Ovary (tissue), 7 donors: ENCODE measurements at regions not wholly inside any gene's neighbourhood (a gene's known extent, or its start where the extent isn't known, plus 50 kb on each side); places are given as distances from the start of the nearest gene placed in this dataset.

Experiments
- DNase-seq, 5 donors: peaks; one replicate each; pipeline ENCODE4 v3.0.0-alpha.2; 2019 to 2020
- H3K27ac ChIP-seq, 2 donors: fragments of 200-600 bp; one replicate each; pipeline versions ENCODE4 v1.5.1 to v1.8.0; 2019 to 2022
- H3K27me3 ChIP-seq: fragments of 200-600 bp; one replicate; pipeline ENCODE4 v1.8.0; 2022
- H3K36me3 ChIP-seq: fragments of 200-600 bp; sonication (generic); one replicate; pipeline ENCODE4 v1.5.1; 2019
- H3K4me1 ChIP-seq: one replicate; pipeline ENCODE4 v1.8.1; 2013; ENCODE audit warnings: mild to moderate bottlenecking, moderate library complexity; ENCODE audit not compliant: insufficient read depth
- H3K4me3 ChIP-seq: fragments of 200-600 bp; sonication (generic); one replicate; pipeline ENCODE4 v1.5.1; 2017
- H3K9me3 ChIP-seq, 2 donors: fragments of 200-600 bp in 1 of 2; sonication (generic) in 1 of 2; one replicate each; pipeline versions ENCODE4 v1.5.1 to v1.8.1; 2013 to 2019; ENCODE audit warnings: mild to moderate bottlenecking in 1 of 2, moderate library complexity in 1 of 2
- CTCF ChIP-seq, 3 donors: fragments of 450-650 bp in 2 of 3; fragments of 200-600 bp in 1 of 3; IDR thresholded peaks; one replicate each; pipeline versions ENCODE4 v1.5.1 to v1.8.0; 2016 to 2022; ENCODE audit warnings: antibody characterized with exemption in 3 of 3, mild to moderate bottlenecking in 1 of 3
- EP300 ChIP-seq: sonication (generic); formaldehyde crosslinking; IDR thresholded peaks from one replicate; pipeline ENCODE4 v1.6.1; 2017; ENCODE audit warnings: antibody characterized with exemption
- POLR2A ChIP-seq: fragments of 450-650 bp; IDR thresholded peaks from one replicate; pipeline ENCODE4 v1.6.1; 2017; ENCODE audit warnings: antibody characterized with exemption, mild to moderate bottlenecking, moderate library complexity
- WGBS, 3 donors: extraction: QIAGEN DNeasy Blood & Tissue Kit in 1 of 3; methylation state at CpG; one replicate each; pipeline versions ENCODE4 v1.1.5 to v1.1.7; 2013 to 2017; 5-methylcytosine and 5-hydroxymethylcytosine counted together
- intact Hi-C, 4 donors: fragments of 100-400 bp; cut with DNase I; formaldehyde crosslinking; loops; one replicate each; pipeline versions ENCODE4 v1.11.0 to v1.15.1; 2022 to 2023
- donor health status: DM: no; HTN: no; CAD: no; lungs with moderate emphysema.
- donor health status: DM: no; HTN: no; CAD: no.
- donor health status: Bipolar disorder and iron deficiency.
- donor health status: DM: no; HTN: no; CAD: no.
- donor health status: DM: yes; HTN: yes; CAD: no.

- intact Hi-C loops = no loop called here
- H3K27me3 ChIP-seq = no peaks in the 10 kb centered on the region
- 72 to 79% (median 78%) methylated on average over 10 to 11 of the region's 11 CpGs for WGBS, 3 donors
- no peak for DNase-seq
- H3K27ac ChIP-seq = no peak overlapping the region
- H3K4me1 ChIP-seq = no peaks in the 10 kb centered on the region
- no peak overlapping the region for H3K4me3 ChIP-seq
- no peaks in the 10 kb centered on the region for H3K36me3 ChIP-seq
- TF ChIP-seq POLR2A (no peak), EP300 (no peak), CTCF (IDR thresholded peaks at IDR 0.05) (no peak)
- H3K9me3 ChIP-seq = no peaks in the 10 kb centered on the region
Observed at GRCh38 chr9:12955510-12956163, 180.8 kb downstream of the LURAP1L start.

- H3K36me3 ChIP-seq = no peaks in the 10 kb centered on the region
Observed at GRCh38 chr9:12956261-12956660, 181.4 kb downstream of the LURAP1L start.

GRCh38 chr9:12956805-12957204 lies 182.0 kb downstream of the LURAP1L start:
- Histone ChIP-seq H3K4me1 (no peaks in the 10 kb centered on the region), H3K27me3 (no peaks in the 10 kb centered on the region), H3K9me3 (no peaks in the 10 kb centered on the region), H3K4me3 (no peak overlapping the region), H3K27ac (no peak overlapping the region), H3K36me3 (no peaks in the 10 kb centered on the region)
- intact Hi-C loops = no loop called here
- TF ChIP-seq CTCF (IDR thresholded peaks at IDR 0.05) = no peak
- TF ChIP-seq EP300 = no peak
- DNase-seq = no peak
- WGBS, 3 donors = 92 to 97% (median 97%) methylated on average over 4 of the region's 4 CpGs

More at GRCh38 chr9:12956261-12956660, 181.4 kb downstream of the LURAP1L start:
- H3K9me3 ChIP-seq = no peaks in the 10 kb centered on the region
- no peak for DNase-seq
- H3K27me3 ChIP-seq = no peaks in the 10 kb centered on the region
- intact Hi-C loops = no loop called here
- H3K27ac ChIP-seq = no peak overlapping the region
- H3K4me3 ChIP-seq = no peak overlapping the region
- 27 to 39% (median 39%) methylated on average over 3 of the region's 3 CpGs for WGBS, 3 donors
- TF ChIP-seq POLR2A (no peak), CTCF (IDR thresholded peaks at IDR 0.05) (no peak), EP300 (no peak)
- no peaks in the 10 kb centered on the region for H3K4me1 ChIP-seq

GRCh38 chr9:12958279-12958678 lies 183.5 kb downstream of the LURAP1L start:
- intact Hi-C loops = no loop called here
- Histone ChIP-seq H3K4me1 (no peaks in the 10 kb centered on the region), H3K9me3 (no peaks in the 10 kb centered on the region), H3K4me3 (no peak overlapping the region), H3K36me3 (no peaks in the 10 kb centered on the region), H3K27ac (no peak overlapping the region), H3K27me3 (no peaks in the 10 kb centered on the region)
- DNase-seq = no peak
- 94 to 97% (median 94%) methylated on average over 3 of the region's 3 CpGs for WGBS, 3 donors
- no peak for TF ChIP-seq EP300
- no peak for TF ChIP-seq CTCF (IDR thresholded peaks at IDR 0.05)
- TF ChIP-seq POLR2A = no peak
